AG04450 (cell line): ENCODE measurements at regions not wholly inside any gene's neighbourhood (a gene's known extent, or its start where the extent isn't known, plus 50 kb on each side); places are given as distances from the start of the nearest gene placed in this dataset.

ENCODE experiments used
- CTCF ChIA-PET: fragments of 300-600, 350-600 bp; formaldehyde crosslinking; extraction: SDS; loops from one replicate; lab custom pipeline; 2022; ENCODE audit warnings: antibody characterized with exemption, inconsistent platforms; lab: Charles Lee
- POLR2A ChIA-PET: fragments of 350-600 bp; formaldehyde crosslinking; extraction: SDS; loops from one replicate; lab custom pipeline; 2021; ENCODE audit warnings: antibody characterized with exemption, inconsistent platforms; lab: Yijun Ruan, JAX
- DNase-seq: peaks from one replicate; pipeline ENCODE4 v3.0.0-alpha.2; 2011; ENCODE audit warnings: low read depth, low spot score
- H3K27ac ChIP-seq: one replicate; pipeline ENCODE4 v1.5.1; 2012; ENCODE audit warnings: low read depth, low read length, control low read depth
- H3K27me3 ChIP-seq: one replicate; pipeline ENCODE4 v1.6.0; 2012; ENCODE audit warnings: low read length; ENCODE audit not compliant: control insufficient read depth, insufficient read depth
- H3K4me3 ChIP-seq: 2 replicates; pipeline ENCODE4 v1.5.1; 2011; ENCODE audit warnings: mild to moderate bottlenecking, low read depth, low read length, control low read depth
- H3K9me3 ChIP-seq: 2 replicates; pipeline ENCODE4 v1.5.1; 2012; ENCODE audit warnings: low read length; ENCODE audit not compliant: control insufficient read depth, insufficient read depth
- CTCF ChIP-seq: IDR thresholded peaks from 2 replicates; pipeline ENCODE4 v1.5.1; 2011; ENCODE audit warnings: low read depth, low read length, control low read depth, inconsistent platforms

DNA sequence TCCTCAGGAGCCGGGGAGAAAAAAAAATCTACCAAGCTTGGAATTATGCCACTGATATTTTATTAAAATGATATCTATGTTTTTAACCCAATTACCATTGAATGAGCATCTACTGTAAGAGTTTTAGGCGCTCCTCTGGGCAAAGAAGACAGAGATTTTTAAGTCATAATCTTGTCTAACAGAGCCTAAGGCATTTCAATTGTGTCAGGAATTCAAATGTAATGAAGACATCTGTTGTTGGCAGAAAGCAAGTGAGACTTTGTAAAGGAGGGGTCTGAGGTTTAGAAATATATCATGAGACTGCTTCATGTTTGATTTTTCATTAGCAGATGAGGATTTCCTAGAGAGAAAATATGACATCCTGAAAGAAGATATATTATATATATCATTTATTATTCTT is 1158.1 kb downstream of the FSTL5 start:
- Histone ChIP-seq H3K9me3 (peaks cover 20% of the 10 kb centered on the region), H3K4me3 (no peak overlapping the region), H3K27me3 (no peaks in the 10 kb centered on the region), H3K27ac (no peak overlapping the region)
- no peak for TF ChIP-seq CTCF
- no peak for DNase-seq
- ChIA-PET CTCF (no interaction called here), POLR2A (no interaction called here)

DNA sequence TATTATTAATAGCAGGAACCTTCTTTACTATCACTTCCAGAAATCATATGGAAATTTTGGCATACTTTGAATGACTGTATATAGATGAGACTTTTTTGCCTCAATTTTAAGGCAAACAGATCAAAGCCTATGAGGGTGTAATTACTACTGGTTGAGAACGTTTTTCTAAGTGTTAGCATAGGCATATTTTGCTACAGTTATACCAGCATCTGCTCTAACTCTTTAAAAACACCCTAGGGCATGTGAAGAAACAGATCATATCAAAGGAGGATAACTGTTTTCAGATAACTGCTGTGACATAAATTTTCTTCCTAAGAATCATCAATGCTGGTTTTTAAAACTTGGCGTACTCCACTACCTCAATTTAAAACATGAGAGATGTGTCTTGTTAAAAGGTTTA is 1155.3 kb downstream of the FSTL5 start:
- ChIA-PET POLR2A (no interaction called here), CTCF (no interaction called here)

GRCh38 chr4:161010227-161010626 is 1153.6 kb downstream of the FSTL5 start:
- Histone ChIP-seq H3K27ac (no peak overlapping the region), H3K4me3 (no peak overlapping the region), H3K9me3 (peaks cover 4% of the 10 kb centered on the region; the same call in 1 of the 2 replicates), H3K27me3 (no peaks in the 10 kb centered on the region)
- CTCF ChIA-PET, result no interaction called here
- TF ChIP-seq CTCF, result no peak
- POLR2A ChIA-PET, result no interaction called here
- DNase-seq, result no peak

More for the DNA sequence above, 1155.3 kb downstream of the FSTL5 start:
- no peak for TF ChIP-seq CTCF
- no peak overlapping the region for H3K27ac ChIP-seq
- H3K27me3 ChIP-seq, result no peaks in the 10 kb centered on the region
- H3K9me3 ChIP-seq, result peaks cover 7% of the 10 kb centered on the region
- DNase-seq, result no peak
- no peak overlapping the region for H3K4me3 ChIP-seq
